ENCODE measurements at regions not wholly inside any gene's neighbourhood (a gene's known extent, or its start where the extent isn't known, plus 50 kb on each side); places are given as distances from the start of the nearest gene placed in this dataset.

DNA sequence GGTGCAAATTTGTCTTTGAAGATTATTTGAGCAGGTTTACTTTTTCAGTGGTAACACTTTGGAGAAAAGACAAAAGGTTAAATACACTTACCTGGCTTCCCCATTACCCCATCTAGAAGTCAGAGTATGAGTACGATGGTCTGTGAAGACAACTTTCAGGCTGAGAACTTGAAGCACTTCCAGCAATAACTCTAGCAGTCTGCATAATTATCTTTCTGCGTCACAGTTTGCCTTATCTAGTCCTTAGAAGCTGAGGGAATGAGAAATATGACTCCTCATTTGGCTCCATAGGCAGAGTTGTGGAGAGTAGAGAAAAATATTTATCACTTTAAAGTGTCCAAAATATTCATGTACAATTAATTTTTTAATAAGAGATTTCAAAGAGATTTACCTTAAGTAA, 323.4 kb upstream of the CAMK1G start:
- no peak for DNase-seq (ENCODE audit: low read depth in 2 of 2)

DNA sequence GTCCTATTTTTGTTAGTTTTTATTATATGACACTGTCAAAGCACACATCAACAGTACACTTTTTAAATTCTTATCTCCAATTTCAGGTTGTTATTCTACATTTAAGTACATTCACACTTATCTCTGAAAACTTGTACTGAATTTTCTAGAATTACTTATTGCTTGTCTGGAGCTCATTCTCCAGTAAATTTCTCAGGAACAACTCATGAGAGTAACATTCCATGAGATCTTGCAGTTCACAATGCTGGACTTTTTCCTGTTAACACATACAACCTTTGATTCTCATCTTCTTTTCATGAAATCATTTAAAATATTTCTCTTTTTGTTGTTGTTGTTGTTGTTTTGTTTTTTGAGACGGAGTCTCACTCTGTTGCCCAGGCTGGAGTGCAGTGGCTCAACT, 320.9 kb upstream of the CAMK1G start:
- no peak for DNase-seq (ENCODE audit: low read depth in 2 of 2)

DNA sequence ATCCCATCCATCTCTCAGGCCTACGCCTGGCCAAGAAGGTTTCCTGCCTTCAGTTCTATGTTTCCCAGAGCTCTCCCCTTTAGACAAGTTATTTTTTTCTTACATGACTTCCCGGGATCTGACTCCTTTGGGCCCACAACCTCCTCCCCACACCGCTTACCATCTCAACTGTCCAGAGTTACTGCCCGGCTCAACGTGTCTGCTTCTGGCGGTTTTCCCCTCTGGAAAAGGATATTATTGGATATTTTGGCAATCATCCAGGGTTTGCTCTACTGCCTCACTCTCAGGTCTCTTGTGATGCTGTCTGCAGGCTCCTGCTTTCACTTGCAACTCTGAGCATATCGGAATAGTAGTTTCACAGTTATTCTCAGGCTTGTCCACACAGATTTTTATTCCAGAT, 318.2 kb upstream of the CAMK1G start:
- DNase-seq (ENCODE audit: low read depth in 2 of 2), result no peak

DNA sequence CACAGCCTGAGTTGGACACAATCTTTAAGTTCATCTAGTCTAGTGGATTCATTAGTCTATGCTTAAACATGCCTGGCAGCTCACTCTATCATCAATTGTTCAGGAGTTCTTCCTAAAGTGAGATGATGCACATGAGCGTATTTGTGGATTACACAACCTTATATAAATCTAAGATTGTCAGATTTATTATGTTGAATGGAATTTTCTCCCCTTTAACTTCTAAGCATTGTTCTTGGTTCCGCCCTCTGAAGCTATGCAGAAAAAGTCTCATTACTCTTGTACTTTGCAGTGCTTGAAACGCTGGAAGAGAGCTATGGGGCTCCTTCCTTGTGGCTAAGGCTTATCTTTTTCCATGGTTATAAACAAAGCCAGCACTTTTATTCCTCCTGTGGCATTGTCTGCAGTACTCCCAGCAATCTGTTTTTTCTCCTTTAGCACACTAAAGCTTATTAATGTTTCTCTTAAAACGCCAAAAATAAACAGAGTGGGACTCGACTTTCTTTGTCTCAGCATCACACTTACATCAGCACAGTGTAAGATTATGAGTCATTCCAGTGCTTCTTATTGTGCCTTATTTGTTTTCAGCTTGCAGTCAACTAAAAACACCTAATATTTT, 316.8 kb upstream of the CAMK1G start:
- DNase-seq (ENCODE audit: low read depth in 2 of 2), result no peak

DNA sequence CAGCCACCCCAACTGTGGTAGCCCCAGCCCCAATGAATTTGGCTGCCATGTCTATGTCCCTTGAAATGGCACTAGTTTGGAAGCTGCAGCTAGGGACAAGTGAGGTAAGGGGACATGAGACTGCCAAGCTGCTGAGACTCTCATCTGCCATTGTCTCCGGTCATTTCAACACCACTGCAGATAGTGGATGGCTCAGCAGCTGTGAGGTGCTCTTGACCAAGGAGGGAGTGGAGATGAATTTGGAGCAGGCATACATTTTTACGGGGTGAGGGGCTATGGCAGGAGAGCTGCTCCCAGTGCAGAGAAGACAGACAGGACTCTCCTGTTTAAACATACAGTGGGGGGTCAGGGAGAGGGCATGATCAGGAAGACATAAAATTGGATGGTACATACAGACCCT, 315.5 kb upstream of the CAMK1G start:
- DNase-seq (ENCODE audit: low read depth in 2 of 2), result no peak

DNA sequence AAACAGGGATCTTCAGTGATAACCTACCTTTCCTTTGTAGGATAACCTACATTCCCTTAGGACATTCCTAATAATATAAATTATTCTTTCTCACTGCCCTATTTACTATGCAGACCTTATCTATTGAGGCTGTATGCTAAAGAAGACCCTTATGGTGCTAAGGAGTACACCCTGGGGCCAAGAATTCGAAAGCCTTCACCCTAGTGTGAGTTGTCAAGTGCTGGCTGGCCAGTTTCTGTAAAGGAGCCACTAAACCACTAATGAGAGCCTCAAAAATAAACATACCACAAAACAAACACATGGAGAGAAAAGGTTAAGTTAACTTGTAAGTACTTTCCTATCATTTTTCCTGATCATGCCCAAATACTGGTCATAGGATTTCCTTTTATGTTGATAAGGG, 315.0 kb upstream of the CAMK1G start:
- DNase-seq (ENCODE audit: low read depth in 2 of 2), result no peak

DNA sequence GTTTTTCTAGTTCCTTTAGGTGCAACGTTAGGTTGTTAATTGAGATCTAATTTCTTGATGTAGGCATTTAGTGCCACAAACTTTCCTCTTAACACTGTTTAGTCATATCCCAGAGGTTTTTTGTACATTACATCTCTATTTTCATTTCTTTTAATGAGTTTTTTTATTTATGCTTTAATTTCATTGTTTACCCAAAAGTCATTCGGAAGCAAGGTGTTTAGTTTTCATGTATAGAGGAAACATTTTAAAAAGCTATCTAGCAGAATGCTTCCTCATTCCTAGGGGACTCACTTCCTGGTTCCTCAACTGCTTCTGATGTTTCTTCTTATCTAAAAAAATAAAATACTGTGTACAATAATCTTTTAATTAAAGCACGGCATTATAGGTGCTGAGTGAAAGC, 307.2 kb upstream of the CAMK1G start:
- DNase-seq (ENCODE audit: low read depth in 2 of 2), result no peak

DNA sequence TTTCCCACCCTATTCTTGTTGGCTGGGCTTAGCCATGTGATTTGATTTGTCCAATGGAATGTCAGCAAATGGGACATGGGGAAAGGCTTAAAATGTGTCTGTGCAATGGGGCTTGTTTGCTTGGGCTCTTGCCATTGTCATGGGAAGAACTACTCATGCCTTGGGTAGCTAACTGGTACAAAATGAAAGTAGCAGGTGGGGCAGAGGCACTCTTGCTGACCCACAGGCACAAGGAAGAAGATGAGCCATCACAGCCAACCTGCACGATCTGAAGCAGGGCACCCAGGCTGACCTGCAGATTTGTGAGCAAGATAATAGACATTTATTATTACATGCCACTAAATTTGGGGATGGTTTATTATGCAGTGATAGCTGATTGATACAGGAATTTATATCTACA, 305.9 kb upstream of the CAMK1G start:
- DNase-seq (ENCODE audit: low read depth in 2 of 2), result no peak

DNA sequence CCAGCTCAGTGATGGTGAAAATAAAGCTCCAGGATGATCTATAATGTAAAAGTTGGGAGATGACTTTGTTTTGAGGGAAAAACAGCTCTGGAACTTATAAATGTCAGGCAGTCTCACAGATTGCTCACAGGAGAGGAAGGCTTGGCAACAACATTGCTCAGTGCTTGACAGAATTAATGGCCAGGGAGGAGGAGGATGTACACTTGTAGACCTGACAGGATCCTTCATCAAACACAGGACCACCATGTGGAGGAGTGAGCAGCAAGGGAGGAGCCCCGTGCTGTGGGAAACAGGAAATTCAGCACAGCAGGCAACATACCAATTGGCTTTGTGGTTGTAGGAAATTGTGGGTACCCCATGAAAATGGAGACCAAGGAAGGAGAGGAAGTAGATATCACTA, 291.8 kb upstream of the CAMK1G start:
- no peak for DNase-seq (ENCODE audit: low read depth in 2 of 2)

DNA sequence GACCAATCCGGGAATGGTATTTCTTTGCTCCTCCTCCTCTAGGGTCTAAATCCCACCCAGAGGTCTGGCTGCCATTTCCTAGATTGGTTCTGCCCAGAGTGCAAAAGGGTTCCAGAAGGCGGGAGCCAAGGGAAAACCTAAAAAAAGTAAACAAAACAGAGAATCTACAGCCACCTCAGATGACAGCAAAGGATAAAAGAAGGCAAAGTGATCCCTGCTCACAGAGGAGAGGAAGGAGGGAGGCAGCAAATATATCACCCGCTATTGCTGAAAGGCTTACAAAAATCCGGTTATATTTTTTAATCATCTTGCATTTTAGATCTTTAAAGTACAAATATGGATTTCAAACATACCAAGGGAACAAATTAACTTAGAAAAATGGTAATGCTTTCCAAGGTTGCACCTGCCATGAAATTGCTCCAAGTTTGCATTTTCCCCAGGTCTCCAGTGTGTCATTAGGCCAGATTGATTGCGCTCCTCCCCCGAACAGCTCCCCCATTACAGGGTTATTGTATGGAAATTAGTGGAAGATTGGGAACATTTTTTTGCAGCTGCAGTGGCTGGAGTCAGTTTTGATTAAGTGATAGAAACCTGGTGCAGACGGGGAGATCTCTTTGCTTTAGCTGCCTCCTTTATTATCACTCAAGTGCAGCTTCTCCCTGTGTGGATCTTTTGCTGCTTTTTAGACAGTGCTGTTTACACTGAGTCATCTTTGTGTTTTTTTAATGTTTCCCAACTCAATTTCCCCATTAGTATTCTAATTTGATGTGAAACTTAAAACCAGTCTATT, 280.5 kb upstream of the CAMK1G start:
- no peak for DNase-seq (ENCODE audit: low read depth in 2 of 2)

DNA sequence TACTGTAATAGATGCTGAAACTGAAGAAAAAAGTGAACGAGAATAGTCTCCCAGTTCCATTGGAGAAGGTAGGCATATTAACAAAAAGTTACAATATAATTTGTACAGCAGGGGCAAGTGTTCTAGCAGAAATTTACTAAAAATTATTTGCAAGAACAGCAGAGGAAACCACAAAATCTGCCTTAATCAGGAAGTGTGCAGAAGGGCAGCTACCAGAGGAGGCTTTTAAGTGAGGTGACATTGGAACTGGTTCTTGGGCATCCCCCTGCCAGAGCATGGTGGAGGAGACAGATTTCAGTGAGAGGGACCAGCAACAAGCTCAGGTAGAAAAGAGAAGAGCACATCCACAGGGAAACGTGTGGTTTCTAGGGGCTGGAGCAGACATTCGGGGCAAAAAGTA, 279.3 kb upstream of the CAMK1G start:
- no peak for DNase-seq (ENCODE audit: low read depth in 2 of 2)

DNA sequence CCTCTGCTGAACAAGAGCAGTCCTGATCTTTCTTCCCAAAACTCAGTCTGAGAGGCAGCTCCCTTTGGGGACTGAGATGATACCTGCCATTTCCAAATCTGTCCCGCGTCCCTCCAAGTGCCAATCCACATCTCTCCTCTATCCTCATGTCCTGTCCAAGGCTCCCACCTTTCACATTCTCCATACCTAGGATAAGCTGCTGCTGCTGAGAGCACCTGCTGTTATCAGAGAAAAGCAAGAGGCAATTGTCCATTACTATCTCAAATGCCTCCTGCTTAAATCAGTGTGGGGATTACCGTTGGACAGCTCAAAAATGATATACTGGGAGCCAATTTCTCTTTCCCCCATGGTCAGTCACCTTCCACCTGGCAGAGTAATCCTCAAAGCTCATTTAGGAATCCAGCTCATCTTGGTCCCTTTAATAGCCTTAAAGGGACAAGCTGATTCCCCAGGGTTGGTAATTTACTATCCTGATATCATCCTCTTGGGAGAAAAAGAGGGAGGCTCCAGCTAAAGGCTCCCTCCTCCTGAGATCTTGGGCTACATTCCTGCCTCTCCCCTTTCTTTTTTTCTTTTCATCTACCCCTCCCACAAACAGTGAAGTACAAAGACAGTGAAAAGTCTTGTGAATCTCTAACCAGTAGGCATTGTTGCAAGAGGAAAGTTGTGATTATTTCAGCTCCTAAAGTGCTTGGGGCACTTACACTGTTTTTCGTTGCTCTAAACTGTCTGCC, 278.1 kb upstream of the CAMK1G start:
- no peak for DNase-seq (ENCODE audit: low read depth in 2 of 2)

DNA sequence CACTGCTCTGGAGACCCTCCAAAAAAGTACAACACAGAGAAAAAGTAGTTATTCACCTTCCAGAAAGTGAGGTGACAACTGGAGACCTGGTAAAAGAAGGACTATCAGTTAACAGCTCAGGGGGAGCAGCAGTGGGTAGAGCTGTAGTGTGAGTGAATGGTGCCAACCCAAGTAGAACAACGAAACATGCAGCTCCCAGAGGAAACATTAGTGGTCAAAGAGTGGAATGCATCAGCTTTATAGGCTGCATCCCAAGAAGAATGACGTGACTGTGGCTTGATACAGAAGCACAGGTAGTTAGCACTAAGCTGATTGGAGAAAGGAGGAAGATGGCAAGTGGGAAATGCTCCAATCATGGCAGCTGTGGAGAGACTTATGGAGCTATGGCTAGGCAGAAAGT, 275.7 kb upstream of the CAMK1G start:
- no peak for DNase-seq (ENCODE audit: low read depth in 2 of 2)

DNA sequence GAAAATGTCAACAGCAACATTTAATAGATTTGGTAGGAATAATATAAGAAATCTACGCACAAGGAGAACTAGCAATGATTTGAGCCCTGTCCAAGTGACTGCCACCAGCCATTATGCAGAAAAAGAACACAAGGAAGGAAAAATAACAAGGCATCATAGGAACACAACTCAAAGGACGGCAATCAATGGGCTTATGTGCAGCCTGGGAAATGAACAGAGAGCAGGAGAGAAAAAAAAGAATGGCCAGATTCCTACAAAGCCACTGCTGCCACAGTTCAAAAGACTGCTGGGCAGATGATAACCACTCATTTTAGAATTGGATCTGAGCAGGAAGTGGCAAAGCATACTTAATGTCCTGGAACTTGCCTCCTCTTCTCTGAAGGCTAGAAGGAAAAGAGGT, 274.3 kb upstream of the CAMK1G start:
- no peak for DNase-seq (ENCODE audit: low read depth in 2 of 2)

DNA sequence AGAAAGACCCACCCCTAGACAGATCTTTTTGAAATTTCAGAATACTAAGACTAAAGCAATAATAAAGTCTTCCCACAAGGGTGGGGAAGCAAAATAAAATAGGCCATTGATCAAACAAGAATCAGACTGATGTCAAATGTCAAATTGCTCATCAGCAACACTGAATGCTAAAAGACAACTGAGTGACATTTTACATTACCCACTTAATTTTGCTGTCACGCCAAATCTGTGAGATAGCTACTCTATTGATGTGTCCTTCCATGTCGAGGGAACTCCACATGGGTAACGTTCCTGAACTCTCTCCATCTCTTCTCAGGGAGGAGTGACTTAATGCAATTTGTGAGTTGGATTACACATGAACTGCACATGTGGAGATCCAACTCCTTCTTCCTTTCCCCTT, 271.7 kb upstream of the CAMK1G start:
- DNase-seq (ENCODE audit: low read depth in 2 of 2), result no peak

DNA sequence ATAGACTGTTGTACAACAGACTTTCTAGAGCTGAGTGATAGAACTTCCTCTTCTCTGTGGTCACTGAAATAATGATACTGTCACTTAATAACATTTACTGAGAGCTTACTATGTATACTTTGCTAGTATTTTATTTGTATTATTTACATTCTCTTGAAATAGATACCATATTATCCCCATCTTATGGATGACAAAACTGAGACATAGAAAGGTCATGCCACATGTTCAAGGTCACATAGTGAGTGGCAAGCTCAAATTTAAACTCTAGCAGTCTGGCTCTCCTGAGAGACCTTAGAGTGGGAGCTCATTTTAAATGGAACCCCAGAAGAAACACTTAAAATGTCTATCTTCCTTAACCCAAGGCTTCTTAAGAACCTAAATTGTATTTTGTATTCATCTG, 266.6 kb upstream of the CAMK1G start:
- DNase-seq (ENCODE audit: low read depth in 2 of 2), result no peak

DNA sequence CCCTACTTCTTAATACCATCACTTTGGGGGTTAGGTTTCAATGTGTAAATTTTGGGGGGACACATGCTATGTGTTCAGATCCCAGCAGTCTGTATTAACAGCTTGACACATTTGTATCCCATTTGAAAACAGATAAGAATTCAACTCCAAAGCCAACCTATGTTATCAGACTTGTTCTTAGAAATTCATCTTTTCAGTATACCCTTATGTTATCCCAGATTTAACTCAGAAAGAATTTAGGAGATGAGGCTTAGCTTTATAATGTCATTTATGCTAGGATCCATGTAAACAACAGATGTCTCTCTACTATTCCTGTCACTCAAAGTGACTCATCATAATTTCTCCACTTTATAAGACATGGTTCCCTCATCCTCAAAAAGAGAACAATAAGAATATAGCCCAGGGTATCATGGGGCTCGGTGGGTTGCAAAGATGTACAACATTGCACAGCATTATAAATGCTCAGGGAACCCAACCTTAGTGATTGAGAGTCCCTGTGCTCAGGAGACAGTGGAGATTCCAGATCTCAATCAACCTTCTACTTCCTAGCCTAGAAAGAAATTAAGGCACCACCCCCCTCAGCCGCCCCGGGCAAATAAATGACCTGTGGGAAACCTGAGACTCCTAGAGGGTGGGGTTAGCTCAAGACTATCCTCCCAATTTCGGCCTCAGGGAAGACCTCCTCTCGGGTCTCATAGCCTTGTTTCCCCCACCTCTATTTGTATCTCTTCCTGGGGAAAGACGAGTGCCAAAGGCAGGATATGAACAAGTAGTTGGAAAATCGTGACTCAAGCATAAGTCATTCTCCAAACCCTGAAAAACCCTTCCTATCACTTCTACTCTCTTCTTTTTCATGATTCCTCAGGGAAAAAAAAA, 265.1 kb upstream of the CAMK1G start:
- no peak for DNase-seq (ENCODE audit: low read depth in 2 of 2)

DNA sequence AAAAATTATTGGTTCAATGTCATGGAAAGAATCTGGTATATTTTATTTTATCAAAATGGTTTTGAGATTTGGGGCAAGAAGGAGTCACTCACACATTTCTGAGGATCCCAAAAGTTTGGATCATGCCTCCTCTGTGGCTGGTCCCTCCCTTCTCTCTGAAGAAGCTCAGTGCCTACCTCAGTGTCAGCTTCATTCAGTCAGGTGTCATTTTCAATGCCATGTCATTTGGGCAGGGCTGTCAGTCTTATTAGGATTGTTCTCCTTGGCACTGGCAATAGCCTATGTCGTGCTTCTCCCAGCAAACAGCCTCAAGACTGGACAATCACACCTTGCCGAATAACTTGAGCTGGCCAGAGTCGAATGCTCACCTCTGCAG, 264.5 kb upstream of the CAMK1G start:
- no peak for DNase-seq (ENCODE audit: low read depth in 2 of 2)

DNA sequence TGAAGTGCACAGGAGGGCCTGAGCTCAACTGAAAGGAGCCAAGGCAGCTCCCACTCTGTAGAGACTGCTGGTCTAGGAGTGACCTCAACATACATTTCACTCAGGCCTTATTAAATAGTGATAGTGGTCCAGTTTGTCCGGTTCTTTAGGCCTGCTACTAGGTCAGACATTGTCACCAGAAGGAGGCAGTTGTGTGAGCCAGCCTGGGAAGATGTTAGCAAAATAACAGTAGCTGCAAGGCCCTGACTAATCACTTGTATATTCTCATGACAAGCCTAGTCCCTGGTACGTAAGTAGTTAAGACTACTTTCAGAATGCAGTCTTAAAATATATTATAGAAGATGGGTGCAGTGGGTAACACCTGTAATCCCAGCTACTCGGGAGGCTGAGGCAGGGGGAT, 264.0 kb upstream of the CAMK1G start:
- no peak for DNase-seq (ENCODE audit: low read depth in 2 of 2)

DNA sequence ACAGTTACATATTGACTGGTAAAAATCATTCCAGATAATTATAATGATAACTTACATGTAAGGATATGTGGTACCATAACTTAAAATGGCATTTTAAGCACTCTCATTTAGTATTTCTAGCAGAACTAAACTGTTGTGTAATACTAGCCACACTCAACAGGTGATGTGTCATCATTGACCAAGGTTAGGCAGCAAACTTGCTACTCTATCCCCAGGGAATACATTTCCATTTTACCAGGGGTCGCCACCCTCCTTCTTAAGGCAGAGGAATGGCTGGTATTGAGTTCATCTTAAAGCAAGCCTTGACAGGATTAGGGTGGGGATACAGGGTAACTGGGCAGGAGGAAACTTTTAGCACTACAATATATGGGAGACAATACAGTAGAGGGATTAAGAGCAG, 259.8 kb upstream of the CAMK1G start:
- no peak for DNase-seq (ENCODE audit: low read depth in 2 of 2)

DNA sequence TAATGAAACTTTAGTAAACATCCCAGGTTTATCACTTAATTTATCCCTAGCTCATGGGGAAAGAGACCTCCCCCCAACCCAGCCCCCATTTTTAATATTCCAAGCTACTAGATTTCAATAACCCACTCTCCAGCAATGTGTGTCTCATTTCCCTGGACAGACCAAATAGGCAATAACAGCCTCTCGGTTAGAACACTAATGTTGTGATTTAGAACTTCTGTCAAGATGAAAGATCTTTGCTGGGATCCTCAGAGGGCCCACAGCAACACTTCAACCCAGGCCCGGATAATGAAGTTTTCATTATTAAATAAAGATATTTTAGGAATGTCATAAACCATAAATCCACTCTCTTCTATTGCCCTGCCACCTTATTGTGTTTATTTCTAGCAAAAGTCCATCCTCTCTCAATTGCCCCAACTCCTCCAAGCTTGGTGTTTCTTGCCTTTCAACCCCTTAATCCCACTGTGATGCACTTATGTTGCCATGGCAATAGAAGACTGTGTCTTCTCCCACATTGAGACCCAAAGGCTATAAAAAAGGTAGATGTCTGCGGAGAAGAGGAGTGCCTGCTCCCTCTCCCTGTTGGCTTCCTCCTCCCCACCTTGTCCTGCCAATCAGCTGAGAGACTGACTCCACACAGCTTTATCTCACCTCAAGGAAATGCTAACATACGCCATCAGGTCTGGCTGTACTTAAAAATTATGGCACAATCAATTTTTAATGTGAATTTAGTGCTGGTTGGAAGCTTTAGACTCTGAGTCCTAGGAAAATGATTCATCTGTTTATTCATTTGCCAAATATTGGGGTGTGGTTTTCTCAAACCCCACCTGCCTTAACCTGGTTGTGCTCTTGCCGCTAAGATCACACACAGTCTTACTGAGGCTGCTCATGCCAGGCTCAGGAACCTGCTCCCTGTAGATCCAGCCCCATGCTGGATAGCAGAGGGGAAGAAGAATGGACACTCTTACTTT, 258.3 kb upstream of the CAMK1G start:
- DNase-seq (ENCODE audit: low read depth in 2 of 2), result no peak
